ENCODE measurements at regions not wholly inside any gene's neighbourhood (a gene's known extent, or its start where the extent isn't known, plus 50 kb on each side); places are given as distances from the start of the nearest gene placed in this dataset.

- TF ChIP-seq ZBTB4 (CRISPR knock-in tag; IDR thresholded peaks at IDR 0.05), result no peak
- peak; percentile 58 for TF ChIP-seq NR2F1 (conservative IDR thresholded peaks at IDR 0.05)
- no peak for TF ChIP-seq CBX5 (IDR thresholded peaks at IDR 0.05; ENCODE audit: low read depth)
- TF ChIP-seq KDM1A (IDR thresholded peaks at IDR 0.05; ENCODE audit: borderline replicate concordance), result no peak
- peak; percentile 42; the same call in 1 of the 2 replicates for TF ChIP-seq ATF2 (IDR thresholded peaks at IDR 0.05; ENCODE audit: low read length)
- TF ChIP-seq RAD21 (IDR thresholded peaks at IDR 0.05; ENCODE audit: insufficient read depth, low read depth, low read length), result no peak
- peak; percentile 54; the same call in 1 of the 2 replicates for TF ChIP-seq RELB (IDR thresholded peaks at IDR 0.05; ENCODE audit: low read depth)
- no peak for TF ChIP-seq IRF5 (IDR thresholded peaks at IDR 0.05; ENCODE audit: borderline replicate concordance)
- TF ChIP-seq MEF2B (IDR thresholded peaks at IDR 0.05; ENCODE audit: partially characterized antibody, poor library complexity, severe bottlenecking), result peak; percentile 97
- peak; percentile 86 for TF ChIP-seq GATAD2B (conservative IDR thresholded peaks at IDR 0.05; ENCODE audit: low read depth)
- TF ChIP-seq YY1 (IDR thresholded peaks at IDR 0.05; ENCODE audit: low read depth, low read length), result no peak
- TF ChIP-seq YBX1 (IDR thresholded peaks at IDR 0.05), result 0 out of 2 replicates have a peak, but pooled peaks have one; percentile 41
- TF ChIP-seq ATF7 (IDR thresholded peaks at IDR 0.05; ENCODE audit: low read depth), result peak; percentile 83
- TF ChIP-seq JUNB (IDR thresholded peaks at IDR 0.05), result peak; percentile 21; the same call in 1 of the 2 replicates
- no peak for TF ChIP-seq TCF3 (IDR thresholded peaks at IDR 0.05; ENCODE audit: borderline replicate concordance, insufficient read depth, low read depth, low read length)
- TF ChIP-seq IKZF1 (conservative IDR thresholded peaks at IDR 0.05), result peak; percentile 84
- TF ChIP-seq FOXM1 (IDR thresholded peaks at IDR 0.05; ENCODE audit: low read depth, low read length), result no peak
- no peak for TF ChIP-seq IRF3 (IDR thresholded peaks at IDR 0.05)
- TF ChIP-seq HDAC2 (IDR thresholded peaks at IDR 0.05), result no peak
- no peak for TF ChIP-seq TBL1XR1 (IDR thresholded peaks at IDR 0.05; ENCODE audit: low read depth, low read length)
- TF ChIP-seq RB1 (IDR thresholded peaks at IDR 0.05; ENCODE audit: borderline replicate concordance), result peak; percentile 53; the same call in 1 of the 2 replicates
- TF ChIP-seq IKZF2 (IDR thresholded peaks at IDR 0.05), result peak; percentile 68 to 79; a peak in 3 of 4 replicates
- TF ChIP-seq NFYB (IDR thresholded peaks at IDR 0.05; ENCODE audit: insufficient read depth, low read depth, low read length), result no peak
These were observed 122.5 kb downstream of the FOXI3 start (continued) for GRCh38 chr2:88329815-88330603.
